ENCODE measurements at regions not wholly inside any gene's neighbourhood (a gene's known extent, or its start where the extent isn't known, plus 50 kb on each side); places are given as distances from the start of the nearest gene placed in this dataset.

GRCh38 chr3:147846293-147846692, 437.1 kb downstream of the ZIC1 start:
- TF ChIP-seq CTCF (IDR thresholded peaks at IDR 0.05; ENCODE audit: insufficient read depth, low read depth, low read length), result no peak
- TF ChIP-seq EZH2 (IDR thresholded peaks at IDR 0.05; ENCODE audit: insufficient read depth, low read length), result no peak
